GM12878 (cell line): ENCODE measurements at regions not wholly inside any gene's neighbourhood (a gene's known extent, or its start where the extent isn't known, plus 50 kb on each side); places are given as distances from the start of the nearest gene placed in this dataset.

ENCODE experiments used
- ATAC-seq: fragments of 200-7000 bp; cut with Tn5 transposase; 3 replicates; pipeline ENCODE4 v1.9.1; 2020; ENCODE audit warnings: mild to moderate bottlenecking, moderate library complexity
- BruUV-seq: library from RNA; stranded (reverse); fragments of 400-500 nt; replicated peaks from 2 replicates; lab custom pipeline; 2021; lab: Mats Ljungman, UMichigan
- CTCF ChIA-PET: fragments of 300-600 bp; sonication (Branson Sonifier 250); formaldehyde crosslinking; extraction: SDS; loops from one replicate; lab custom pipeline; 2021; ENCODE audit warnings: inconsistent platforms; lab: Yijun Ruan, JAX
- POLR2A ChIA-PET: fragments of 350-600 bp; formaldehyde crosslinking; extraction: SDS; loops from one replicate; lab custom pipeline; 2021; ENCODE audit warnings: inconsistent platforms; lab: Charles Lee
- RAD21 ChIA-PET: fragments of 300-600 bp; sonication (Branson Sonifier 250); formaldehyde crosslinking; loops from one replicate; lab custom pipeline; 2023; ENCODE audit warnings: antibody characterized with exemption; ENCODE audit not compliant: unreplicated experiment; lab: Charles Lee
- SMC1A ChIA-PET: fragments of 300-600 bp; sonication (Branson Sonifier 250); formaldehyde crosslinking; loops from one replicate; lab custom pipeline; 2023; ENCODE audit not compliant: unreplicated experiment, uncharacterized antibody; lab: Charles Lee
- DNase-seq: peaks from one replicate; pipeline ENCODE4 v3.0.0-alpha.2; 2011; ENCODE audit warnings: low read depth, low spot score
- FAIRE-seq: peaks from 3 replicates; lab custom pipeline; 2011; peaks lifted over from hg19 to GRCh38; lab: Jason Lieb, UNC
- H2AFZ ChIP-seq: 2 replicates; pipeline ENCODE4 v1.6.0; 2011; ENCODE audit warnings: low read depth, low read length, control low read depth; ENCODE audit not compliant: control insufficient read depth
- H3K27ac ChIP-seq: 2 replicates; pipeline ENCODE4 v1.5.1; 2011; ENCODE audit warnings: control low read depth; ENCODE audit not compliant: control insufficient read depth, insufficient read depth
- H3K27me3 ChIP-seq, 2 experiments: replicated peaks in 1 of 2; 2 replicates each; pipeline versions ENCODE4 v1.6.0 to v1.6.1; 2011; ENCODE audit warnings: low read length in 1 of 2; ENCODE audit not compliant: control insufficient read depth in 2 of 2, insufficient read depth in 2 of 2
- H3K36me3 ChIP-seq, 2 experiments: 2 replicates each; pipeline ENCODE4 v1.5.1; 2011; ENCODE audit warnings: low read length in 1 of 2; ENCODE audit not compliant: control insufficient read depth in 2 of 2, insufficient read depth in 2 of 2
- H3K4me1 ChIP-seq: 2 replicates; pipeline ENCODE4 v1.6.1; 2011; ENCODE audit warnings: mild to moderate bottlenecking, low read length, moderate library complexity, mixed read lengths; ENCODE audit not compliant: control insufficient read depth, insufficient read depth
- H3K4me2 ChIP-seq: 2 replicates; pipeline ENCODE4 v1.6.0; 2011; ENCODE audit warnings: control low read depth; ENCODE audit not compliant: control insufficient read depth, insufficient read depth
- H3K4me3 ChIP-seq: fragments of 200-600 bp; sonication (generic); 2 replicates; pipeline ENCODE4 v1.5.1; 2016
- H3K79me2 ChIP-seq: 2 replicates; pipeline ENCODE4 v1.6.0; 2011; ENCODE audit warnings: low read length; ENCODE audit not compliant: control insufficient read depth, insufficient read depth
- H3K9ac ChIP-seq: 2 replicates; pipeline ENCODE4 v1.8.0; 2011; ENCODE audit warnings: low read length, control low read depth, mixed read lengths; ENCODE audit not compliant: control insufficient read depth, insufficient read depth
- H3K9me3 ChIP-seq: replicated peaks from 3 replicates; pipeline ENCODE4 v1.5.1; 2011; ENCODE audit warnings: mild to moderate bottlenecking, low read length; ENCODE audit not compliant: control insufficient read depth, insufficient read depth
- H4K20me1 ChIP-seq: 2 replicates; pipeline ENCODE4 v1.6.0; 2011; ENCODE audit not compliant: control insufficient read depth, insufficient read depth
- CBX5 ChIP-seq: sonication (generic); IDR thresholded peaks from 2 replicates; pipeline ENCODE4 v1.6.1; 2016; ENCODE audit warnings: low read depth, moderate library complexity, mild to moderate bottlenecking, inconsistent platforms
- CREB1 ChIP-seq: IDR thresholded peaks from 2 replicates; pipeline ENCODE4 v1.6.1; 2012; ENCODE audit warnings: low read depth, mild to moderate bottlenecking, inconsistent platforms
- ELK1 ChIP-seq: IDR thresholded peaks from 2 replicates; pipeline ENCODE4 v1.6.1; 2012; ENCODE audit warnings: low read depth, low read length, improper control_type of control experiment
- FOXM1 ChIP-seq: IDR thresholded peaks from 2 replicates; pipeline ENCODE4 v1.6.1; 2012; ENCODE audit warnings: low read depth, mild to moderate bottlenecking, inconsistent platforms, low read length, moderate library complexity
- HDAC2 ChIP-seq: fragments of 200-600 bp; sonication (generic); IDR thresholded peaks from 2 replicates; pipeline ENCODE4 v1.6.1; 2017
- IRF4 ChIP-seq: IDR thresholded peaks from 2 replicates; pipeline ENCODE4 v1.6.1; 2011; ENCODE audit warnings: low read depth, low read length
- KAT2A ChIP-seq: conservative IDR thresholded peaks from 2 replicates; pipeline ENCODE4 v1.6.1; 2011; ENCODE audit warnings: low read depth, low read length; ENCODE audit not compliant: control insufficient read depth
- NFYA ChIP-seq: IDR thresholded peaks from 2 replicates; pipeline ENCODE4 v1.6.1; 2011; ENCODE audit warnings: low read depth, mild to moderate bottlenecking, low read length, improper control_type of control experiment, borderline replicate concordance
- PAX8 ChIP-seq: fragments of 450-650 bp; IDR thresholded peaks from 2 replicates; pipeline ENCODE4 v1.6.1; 2017; ENCODE audit warnings: mild to moderate bottlenecking, moderate library complexity
- POLR2A ChIP-seq: IDR thresholded peaks from 2 replicates; pipeline ENCODE4 v1.6.1; 2011; ENCODE audit warnings: low read depth, mild to moderate bottlenecking, low read length
- SMAD1 ChIP-seq: fragments of 450-650 bp; IDR thresholded peaks from 2 replicates; pipeline ENCODE4 v1.6.1; 2018; ENCODE audit warnings: mild to moderate bottlenecking, low read depth; ENCODE audit not compliant: partially characterized antibody
- STAT1 ChIP-seq: fragments of 450-650 bp; conservative IDR thresholded peaks from 2 replicates; pipeline ENCODE4 v1.6.1; 2014; ENCODE audit warnings: antibody characterized with exemption, mild to moderate bottlenecking
- YY1 ChIP-seq: IDR thresholded peaks from 2 replicates; pipeline ENCODE4 v1.6.1; 2011; ENCODE audit warnings: low read depth, mild to moderate bottlenecking, low read length
- ZNF207 ChIP-seq: fragments of 450-650 bp; IDR thresholded peaks from 2 replicates; pipeline ENCODE4 v1.6.1; 2014; ENCODE audit warnings: antibody characterized with exemption, mild to moderate bottlenecking, borderline replicate concordance
- ZNF24 ChIP-seq: fragments of 450-650 bp; IDR thresholded peaks from 2 replicates; pipeline ENCODE4 v1.6.1; 2017; ENCODE audit warnings: antibody characterized with exemption, mild to moderate bottlenecking
- WGBS: methylation state at CpG from one replicate; pipeline ENCODE4 v1.1.6; 2016; ENCODE audit warnings: low lambda C conversion rate; ENCODE audit not compliant: insufficient replicate concordance, insufficient coverage; ENCODE audit errors: missing lambda C conversion rate; 5-methylcytosine and 5-hydroxymethylcytosine counted together
- in situ Hi-C: fragments of 300-500 bp; cut with MboI; formaldehyde crosslinking; loops from 9 replicates; pipeline ENCODE4 v1.14.3; 2018; ENCODE audit warnings: mixed read lengths
- intact Hi-C: fragments of 100-400 bp; cut with micrococcal nuclease; formaldehyde crosslinking; loops from one replicate; pipeline ENCODE4 v1.14.2; 2022; ENCODE audit not compliant: unreplicated experiment

- ChIA-PET RAD21 (no interaction called here), POLR2A (no interaction called here)
These were observed 233.3 kb downstream of the SNRPN start for GRCh38 chr15:25188051-25188450.

GRCh38 chr15:25188551-25189101 lies 233.8 kb downstream of the SNRPN start:
- ChIA-PET CTCF (no interaction called here), RAD21 (no interaction called here), SMC1A (no interaction called here), POLR2A (no interaction called here)
- DNase-seq (no peak), FAIRE-seq (no peak), ATAC-seq (no peak)
- Histone ChIP-seq H3K4me2 (no peak overlapping the region), H3K36me3 (no peaks in the 10 kb centered on the region), H3K9ac (no peak overlapping the region), H3K4me1 (no peaks in the 10 kb centered on the region), H4K20me1 (no peaks in the 10 kb centered on the region), H2AFZ (no peak overlapping the region), H3K9me3 (peaks cover 3% of the 10 kb centered on the region; the same call in 1 of the 3 replicates), H3K27me3 (no peaks in the 10 kb centered on the region), H3K27ac (no peak overlapping the region), H3K4me3 (no peak overlapping the region), H3K79me2 (no peaks in the 10 kb centered on the region)
- intact Hi-C loops (no loop called here), in situ Hi-C loops (loop anchor here (25.0 kb wide), 1 partner anchor 549 kb away; no protein-coding TSS in a partner anchor)
- BruUV-seq = no TSS peak
- 32% methylated on average over 7 of the region's 7 CpGs for WGBS
- TF ChIP-seq PAX8 (no peak), NFYA (no peak), POLR2A (no peak), FOXM1 (no peak), CREB1 (no peak), KAT2A (no peak), STAT1 (no peak), SMAD1 (no peak), HDAC2 (no peak), YY1 (no peak), ZNF207 (no peak), ZNF24 (no peak), IRF4 (no peak)

More at GRCh38 chr15:25188051-25188450, 233.3 kb downstream of the SNRPN start:
- Histone ChIP-seq H3K9me3 (peaks cover 3% of the 10 kb centered on the region; the same call in 1 of the 3 replicates), H3K27ac (no peak overlapping the region), H3K79me2 (no peaks in the 10 kb centered on the region), H3K36me3 (no peaks in the 10 kb centered on the region), H3K27me3 (no peaks in the 10 kb centered on the region), H3K9ac (no peak overlapping the region), H3K4me3 (no peak overlapping the region), H3K4me1 (no peaks in the 10 kb centered on the region), H3K4me2 (no peak overlapping the region), H4K20me1 (no peaks in the 10 kb centered on the region), H2AFZ (no peak overlapping the region)
- in situ Hi-C loops (loop anchor here (25.0 kb wide), 1 partner anchor 549 kb away; no protein-coding TSS in a partner anchor), intact Hi-C loops (no loop called here)
- ATAC-seq (no peak), DNase-seq (no peak), FAIRE-seq (no peak)
- 13% methylated on average over 7 of the region's 7 CpGs for WGBS
- TF ChIP-seq ELK1 = no peak
- no peak for TF ChIP-seq CBX5
- CTCF ChIA-PET = no interaction called here
- SMC1A ChIA-PET = no interaction called here
- BruUV-seq = no TSS peak
